ENCODE measurements at regions not wholly inside any gene's neighbourhood (a gene's known extent, or its start where the extent isn't known, plus 50 kb on each side); places are given as distances from the start of the nearest gene placed in this dataset.
A peak's percentile ranks its signal among the peaks of the same experiment; 100 is the strongest.

DNA sequence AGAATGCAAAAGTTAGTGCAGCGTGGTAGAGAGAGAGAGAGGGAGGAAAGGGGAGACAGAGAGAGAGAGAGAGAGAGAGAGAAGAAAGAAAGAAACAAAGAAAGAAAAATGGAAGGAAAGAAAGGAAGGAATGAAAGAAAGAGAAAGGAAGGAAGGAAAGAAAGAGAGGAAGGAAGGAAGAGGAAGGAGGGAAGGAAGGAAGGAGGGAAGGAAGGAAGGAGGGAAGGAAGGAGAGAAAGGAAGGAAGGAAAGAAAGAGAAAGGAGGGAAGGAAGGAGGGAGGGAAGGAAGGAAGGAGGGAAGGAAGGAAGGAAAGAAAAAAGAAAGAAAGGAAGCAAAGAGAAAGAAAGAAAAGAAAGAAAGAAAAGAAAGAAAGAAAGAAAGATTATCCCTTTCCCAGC is 209.8 kb upstream of the MYO3A start:
- no peak overlapping the region for H2AFZ ChIP-seq (ENCODE audit: low read depth, low read length, severe bottlenecking)
- H3K4me2 ChIP-seq (ENCODE audit: low read depth, low read length, poor library complexity, severe bottlenecking), result no peak overlapping the region
- no peak overlapping the region for H3K4me3 ChIP-seq (ENCODE audit: insufficient read depth, low read length, poor library complexity, severe bottlenecking)
- no peaks in the 10 kb centered on the region for H3K9me2 ChIP-seq (replicated peaks; ENCODE audit: insufficient read depth, low read length)
- no peaks in the 10 kb centered on the region for H3K36me3 ChIP-seq (ENCODE audit: low read length)
- no peak for TF ChIP-seq EZH2phosphoT487 (conservative IDR thresholded peaks at IDR 0.05; ENCODE audit: low read length)
- TF ChIP-seq, protein P1, sequence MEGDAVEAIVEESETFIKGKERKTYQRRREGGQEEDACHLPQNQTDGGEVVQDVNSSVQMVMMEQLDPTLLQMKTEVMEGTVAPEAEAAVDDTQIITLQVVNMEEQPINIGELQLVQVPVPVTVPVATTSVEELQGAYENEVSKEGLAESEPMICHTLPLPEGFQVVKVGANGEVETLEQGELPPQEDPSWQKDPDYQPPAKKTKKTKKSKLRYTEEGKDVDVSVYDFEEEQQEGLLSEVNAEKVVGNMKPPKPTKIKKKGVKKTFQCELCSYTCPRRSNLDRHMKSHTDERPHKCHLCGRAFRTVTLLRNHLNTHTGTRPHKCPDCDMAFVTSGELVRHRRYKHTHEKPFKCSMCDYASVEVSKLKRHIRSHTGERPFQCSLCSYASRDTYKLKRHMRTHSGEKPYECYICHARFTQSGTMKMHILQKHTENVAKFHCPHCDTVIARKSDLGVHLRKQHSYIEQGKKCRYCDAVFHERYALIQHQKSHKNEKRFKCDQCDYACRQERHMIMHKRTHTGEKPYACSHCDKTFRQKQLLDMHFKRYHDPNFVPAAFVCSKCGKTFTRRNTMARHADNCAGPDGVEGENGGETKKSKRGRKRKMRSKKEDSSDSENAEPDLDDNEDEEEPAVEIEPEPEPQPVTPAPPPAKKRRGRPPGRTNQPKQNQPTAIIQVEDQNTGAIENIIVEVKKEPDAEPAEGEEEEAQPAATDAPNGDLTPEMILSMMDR (IDR thresholded peaks at IDR 0.05; ENCODE audit: insufficient read depth, low read length, poor library complexity, severe bottlenecking), result no peak
- no peaks in the 10 kb centered on the region for H3K27me3 ChIP-seq (ENCODE audit: low read length)
- H3K9ac ChIP-seq (ENCODE audit: low read length), result no peak overlapping the region
- no peaks in the 10 kb centered on the region for H3K79me2 ChIP-seq (ENCODE audit: insufficient read depth, low read length)
- no peaks in the 10 kb centered on the region for H3K9me3 ChIP-seq (ENCODE audit: insufficient read depth, low read length)
- H3K27ac ChIP-seq (ENCODE audit: low read depth, low read length), result no peak overlapping the region
- no peaks in the 10 kb centered on the region for H3F3A ChIP-seq (ENCODE audit: insufficient read depth)
- no peaks in the 10 kb centered on the region for H4K20me1 ChIP-seq (ENCODE audit: low read depth, low read length)

DNA sequence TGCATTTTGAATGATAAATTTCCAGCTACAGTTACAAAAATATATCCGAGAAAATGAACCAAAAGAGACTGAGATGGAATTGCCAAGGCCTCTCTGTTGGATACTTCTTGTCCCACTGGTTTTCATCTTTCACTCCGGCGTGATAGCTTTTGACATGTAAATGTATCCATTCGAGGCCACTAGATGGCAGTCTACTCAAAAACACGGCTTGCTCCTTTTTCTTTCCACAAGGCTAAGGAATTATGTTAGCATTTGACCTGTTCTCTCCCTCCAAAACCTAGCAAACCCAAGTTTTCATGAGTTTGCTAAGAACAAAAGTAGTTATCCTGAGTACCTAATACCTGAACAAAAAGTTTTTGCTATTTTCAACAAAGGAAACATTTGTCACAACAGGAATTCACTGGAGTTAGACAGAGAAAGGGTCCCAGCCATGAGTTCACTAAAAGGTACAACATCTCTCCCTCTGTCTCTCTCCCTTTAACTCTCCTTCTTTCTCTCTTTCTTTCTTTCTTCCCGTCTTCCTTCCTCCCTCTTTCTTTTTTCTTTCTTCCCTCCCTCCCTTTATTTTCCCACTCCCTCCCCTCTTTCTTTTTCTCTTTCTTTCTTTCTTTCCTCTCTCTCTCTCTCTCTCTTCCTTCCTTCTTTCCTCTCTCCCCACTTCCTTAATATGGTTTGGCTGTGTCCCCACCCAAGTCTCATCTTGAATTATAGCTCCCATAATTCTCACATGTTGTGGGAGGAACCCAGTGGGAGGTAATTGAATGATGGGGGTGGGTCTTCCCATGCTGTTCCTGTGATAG is 207.9 kb upstream of the MYO3A start:
- Histone ChIP-seq H3F3A (ENCODE audit: insufficient read depth) (no peaks in the 10 kb centered on the region), H2AFZ (ENCODE audit: low read depth, low read length, severe bottlenecking) (no peak overlapping the region), H3K79me2 (ENCODE audit: insufficient read depth, low read length) (no peaks in the 10 kb centered on the region), H3K9me3 (ENCODE audit: insufficient read depth, low read length) (no peaks in the 10 kb centered on the region), H3K9ac (ENCODE audit: low read length) (no peak overlapping the region), H3K27me3 (ENCODE audit: low read length) (no peaks in the 10 kb centered on the region), H3K9me2 (replicated peaks; ENCODE audit: insufficient read depth, low read length) (no peaks in the 10 kb centered on the region), H3K36me3 (ENCODE audit: low read length) (no peaks in the 10 kb centered on the region), H3K27ac (ENCODE audit: low read depth, low read length) (no peak overlapping the region), H4K20me1 (ENCODE audit: low read depth, low read length) (no peaks in the 10 kb centered on the region), H3K4me3 (ENCODE audit: insufficient read depth, low read length, poor library complexity, severe bottlenecking) (no peak overlapping the region), H3K4me2 (ENCODE audit: low read depth, low read length, poor library complexity, severe bottlenecking) (no peak overlapping the region)
- TF ChIP-seq EZH2phosphoT487 (conservative IDR thresholded peaks at IDR 0.05; ENCODE audit: low read length), result no peak
- TF ChIP-seq, protein P1 (IDR thresholded peaks at IDR 0.05; ENCODE audit: insufficient read depth, low read length, poor library complexity, severe bottlenecking), result peak; percentile 45

DNA sequence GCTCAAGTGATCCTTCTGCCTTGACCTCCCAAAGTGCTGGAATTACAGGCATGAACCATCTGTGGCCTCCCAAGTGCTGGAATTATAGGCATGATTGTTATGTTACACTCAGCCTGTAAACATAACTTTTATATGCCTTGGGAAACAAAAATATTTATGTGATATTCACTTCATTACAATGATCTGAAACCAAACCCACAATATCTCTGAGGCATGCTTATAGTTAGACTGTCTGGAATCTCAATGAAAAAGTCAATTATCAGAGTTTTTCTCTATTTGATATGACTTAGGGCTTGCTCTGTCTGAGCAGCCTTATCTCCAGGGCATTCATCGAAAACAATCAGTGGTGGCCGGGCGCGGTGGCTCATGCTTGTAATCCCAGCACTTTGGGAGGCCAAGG is 195.3 kb upstream of the MYO3A start:
- no peak overlapping the region for H3K9ac ChIP-seq (ENCODE audit: low read length)
- H3K4me3 ChIP-seq (ENCODE audit: insufficient read depth, low read length, poor library complexity, severe bottlenecking), result no peak overlapping the region
- H3K79me2 ChIP-seq (ENCODE audit: insufficient read depth, low read length), result no peaks in the 10 kb centered on the region
- no peak overlapping the region for H3K27ac ChIP-seq (ENCODE audit: low read depth, low read length)
- H3K4me2 ChIP-seq (ENCODE audit: low read depth, low read length, poor library complexity, severe bottlenecking), result no peak overlapping the region
- no peaks in the 10 kb centered on the region; the same call in 1 of the 2 replicates for H3K27me3 ChIP-seq (ENCODE audit: low read length)
- H3K36me3 ChIP-seq (ENCODE audit: low read length), result no peaks in the 10 kb centered on the region
- no peaks in the 10 kb centered on the region for H3K9me2 ChIP-seq (replicated peaks; ENCODE audit: insufficient read depth, low read length)
- no peaks in the 10 kb centered on the region for H3F3A ChIP-seq (ENCODE audit: insufficient read depth)
- H4K20me1 ChIP-seq (ENCODE audit: low read depth, low read length), result no peaks in the 10 kb centered on the region
- no peak overlapping the region for H2AFZ ChIP-seq (ENCODE audit: low read depth, low read length, severe bottlenecking)
- no peaks in the 10 kb centered on the region for H3K9me3 ChIP-seq (ENCODE audit: insufficient read depth, low read length)
- TF ChIP-seq EZH2phosphoT487 (conservative IDR thresholded peaks at IDR 0.05; ENCODE audit: low read length), result no peak

DNA sequence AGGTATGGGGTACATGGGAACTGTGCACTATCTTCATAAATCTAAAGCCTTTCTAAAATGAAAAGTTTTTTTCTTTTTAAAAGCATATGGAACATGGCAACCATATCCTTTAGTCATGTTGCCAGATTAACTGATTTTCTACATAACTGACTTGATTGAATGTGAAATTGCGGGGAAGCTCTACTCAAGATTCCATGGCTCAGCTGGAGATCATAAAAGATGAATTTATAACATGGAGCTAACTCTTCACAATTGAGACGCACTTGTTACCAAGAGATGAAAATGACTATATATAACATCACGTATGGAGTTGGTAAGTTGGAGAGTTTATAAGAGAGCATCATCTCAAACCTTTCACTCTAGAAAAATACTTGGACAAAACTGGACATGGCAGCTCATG is 190.2 kb upstream of the MYO3A start:
- no peaks in the 10 kb centered on the region for H4K20me1 ChIP-seq (ENCODE audit: low read depth, low read length)
- H3K27me3 ChIP-seq (ENCODE audit: low read length), result no peaks in the 10 kb centered on the region; the same call in 1 of the 2 replicates
- H2AFZ ChIP-seq (ENCODE audit: low read depth, low read length, severe bottlenecking), result no peak overlapping the region
- H3K9ac ChIP-seq (ENCODE audit: low read length), result no peak overlapping the region
- no peaks in the 10 kb centered on the region for H3K36me3 ChIP-seq (ENCODE audit: low read length)
- H3K79me2 ChIP-seq (ENCODE audit: insufficient read depth, low read length), result no peaks in the 10 kb centered on the region
- no peaks in the 10 kb centered on the region for H3K9me2 ChIP-seq (replicated peaks; ENCODE audit: insufficient read depth, low read length)
- H3F3A ChIP-seq (ENCODE audit: insufficient read depth), result no peaks in the 10 kb centered on the region
- no peak overlapping the region for H3K27ac ChIP-seq (ENCODE audit: low read depth, low read length)
- no peak overlapping the region for H3K4me2 ChIP-seq (ENCODE audit: low read depth, low read length, poor library complexity, severe bottlenecking)
- TF ChIP-seq, protein P1 (IDR thresholded peaks at IDR 0.05; ENCODE audit: insufficient read depth, low read length, poor library complexity, severe bottlenecking), result no peak
- no peak for TF ChIP-seq EZH2phosphoT487 (conservative IDR thresholded peaks at IDR 0.05; ENCODE audit: low read length)
- H3K4me3 ChIP-seq (ENCODE audit: insufficient read depth, low read length, poor library complexity, severe bottlenecking), result no peak overlapping the region
- H3K9me3 ChIP-seq (ENCODE audit: insufficient read depth, low read length), result no peaks in the 10 kb centered on the region

Data from SU-DHL-6 (cell line).